Activated CD4-positive, alpha-beta T cell treated with anti-CD3 and anti-CD28 coated beads, Interleukin-2, amount 10 ng/mL, durations not matched to agents 24 days and 14 days (primary cell): ENCODE measurements at regions not wholly inside any gene's neighbourhood (a gene's known extent, or its start where the extent isn't known, plus 50 kb on each side); places are given as distances from the start of the nearest gene placed in this dataset.

Experiments
- DNase-seq: peaks from one replicate; pipeline ENCODE4 v3.0.0; 2022
- H3K27ac Mint-ChIP-seq: one replicate; pipeline ENCODE4 v1.8.0; 2022; ENCODE audit warnings: mild to moderate bottlenecking, mixed read lengths
- H3K27me3 Mint-ChIP-seq: one replicate; pipeline ENCODE4 v1.8.0; 2022; ENCODE audit warnings: mixed read lengths
- H3K36me3 Mint-ChIP-seq: one replicate; pipeline ENCODE4 v1.8.0; 2022; ENCODE audit warnings: low read depth, mild to moderate bottlenecking, mixed read lengths
- H3K4me1 Mint-ChIP-seq: one replicate; pipeline ENCODE4 v1.8.0; 2021; ENCODE audit warnings: mixed read lengths
- H3K4me3 Mint-ChIP-seq: one replicate; pipeline ENCODE4 v1.8.0; 2022; ENCODE audit warnings: mild to moderate bottlenecking, moderate library complexity, mixed read lengths
- H3K9me3 Mint-ChIP-seq: one replicate; pipeline ENCODE4 v1.8.0; 2021; ENCODE audit warnings: mixed read lengths
- intact Hi-C: fragments of 100-400 bp; cut with micrococcal nuclease; formaldehyde crosslinking; loops from one replicate; pipeline ENCODE4 v1.15.1; 2023

DNA sequence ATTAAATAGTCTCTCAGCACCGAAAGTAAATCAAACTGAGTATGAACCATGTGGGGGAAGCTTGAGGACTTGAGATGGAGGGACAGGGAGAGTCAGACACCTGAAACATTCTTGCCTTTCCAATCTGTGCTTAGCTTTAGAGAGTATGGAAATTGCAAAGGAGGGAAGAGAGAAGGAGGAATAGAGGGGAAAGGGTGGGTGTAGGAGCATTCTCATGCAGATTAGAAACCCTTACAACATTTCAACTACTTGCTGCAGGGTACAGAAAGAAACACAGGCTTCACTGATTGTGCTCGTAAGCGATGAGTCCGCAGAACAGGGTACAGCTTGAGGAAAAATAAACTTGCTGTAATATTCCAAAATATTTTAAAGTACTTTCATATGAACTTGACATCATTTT is 73.8 kb downstream of the NIBAN1 start:
- Mint-ChIP-seq H3K9me3 (peaks cover 19% of the 10 kb centered on the region), H3K27me3 (peaks cover 4% of the 10 kb centered on the region), H3K4me1 (peaks cover 14% of the 10 kb centered on the region), H3K27ac (no peak overlapping the region), H3K36me3 (peaks cover 36% of the 10 kb centered on the region), H3K4me3 (no peak overlapping the region)
- DNase-seq = no peak
- intact Hi-C loops = no loop called here

DNA sequence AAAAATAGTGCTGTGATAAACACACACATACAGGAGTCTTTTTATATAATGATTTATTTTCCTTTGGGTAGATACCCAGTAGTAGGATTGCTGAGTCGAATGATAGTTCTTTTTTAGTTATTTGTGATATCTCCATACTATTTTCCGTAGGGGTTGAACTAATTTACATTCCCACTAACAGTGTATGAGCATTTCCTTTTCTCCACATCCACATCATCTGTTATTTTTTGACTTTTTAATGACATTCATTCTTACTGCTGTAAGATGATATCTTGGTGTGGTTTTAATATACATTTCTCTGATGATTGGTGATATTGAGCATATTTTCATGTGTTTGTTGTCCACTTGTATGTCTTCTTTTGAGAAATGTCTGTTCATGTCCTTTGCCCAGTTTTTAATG is 78.3 kb downstream of the NIBAN1 start:
- Mint-ChIP-seq H3K9me3 (peaks cover 11% of the 10 kb centered on the region), H3K27me3 (no peaks in the 10 kb centered on the region), H3K4me3 (no peak overlapping the region), H3K27ac (no peak overlapping the region), H3K4me1 (peaks cover 18% of the 10 kb centered on the region), H3K36me3 (peaks cover 41% of the 10 kb centered on the region)
- no peak for DNase-seq
- intact Hi-C loops = no loop called here

DNA sequence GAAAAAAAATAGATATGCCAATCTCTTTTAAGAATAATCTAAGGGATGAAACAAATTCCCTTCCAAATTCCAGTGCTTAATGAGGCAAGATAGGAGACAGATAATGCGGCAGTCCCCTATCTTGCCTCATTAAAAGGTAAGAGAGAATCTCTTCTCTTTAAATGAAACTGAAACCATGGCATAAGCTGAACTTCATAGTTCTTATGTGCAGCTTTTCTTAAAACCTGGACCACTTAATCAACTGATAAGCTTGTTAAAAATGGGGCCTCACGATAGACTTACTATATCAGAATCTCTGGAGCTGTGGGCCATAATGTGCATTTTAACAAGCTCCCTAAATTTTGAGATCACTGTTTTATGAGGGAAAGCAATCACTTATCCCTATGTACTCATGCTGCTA is 79.2 kb downstream of the NIBAN1 start:
- intact Hi-C loops = no loop called here
- Mint-ChIP-seq H3K4me1 (peaks cover 22% of the 10 kb centered on the region), H3K9me3 (peaks cover 11% of the 10 kb centered on the region), H3K27me3 (no peaks in the 10 kb centered on the region), H3K27ac (no peak overlapping the region), H3K36me3 (peaks cover 41% of the 10 kb centered on the region), H3K4me3 (no peak overlapping the region)
- DNase-seq = no peak

DNA sequence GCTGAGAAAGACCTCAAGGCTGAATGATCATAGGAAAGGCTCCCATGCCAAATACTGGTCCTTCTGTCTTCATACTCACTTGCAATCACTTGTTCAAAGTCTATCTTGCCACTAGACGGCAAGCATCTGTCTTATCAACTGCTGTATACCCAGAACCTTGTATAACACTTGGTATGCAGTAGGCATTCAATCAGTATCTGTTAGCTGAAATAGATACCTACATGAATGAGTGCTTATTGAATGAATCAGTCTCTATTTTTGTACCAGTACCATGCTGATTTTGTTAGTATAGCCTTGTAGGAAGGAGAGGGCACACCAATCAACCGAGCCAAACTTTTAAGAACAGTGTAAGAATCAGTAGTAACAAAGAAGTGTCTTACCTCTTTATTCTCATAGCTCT is 80.6 kb downstream of the NIBAN1 start:
- Mint-ChIP-seq H3K4me1 (peaks cover 29% of the 10 kb centered on the region), H3K36me3 (peaks cover 38% of the 10 kb centered on the region)

DNA sequence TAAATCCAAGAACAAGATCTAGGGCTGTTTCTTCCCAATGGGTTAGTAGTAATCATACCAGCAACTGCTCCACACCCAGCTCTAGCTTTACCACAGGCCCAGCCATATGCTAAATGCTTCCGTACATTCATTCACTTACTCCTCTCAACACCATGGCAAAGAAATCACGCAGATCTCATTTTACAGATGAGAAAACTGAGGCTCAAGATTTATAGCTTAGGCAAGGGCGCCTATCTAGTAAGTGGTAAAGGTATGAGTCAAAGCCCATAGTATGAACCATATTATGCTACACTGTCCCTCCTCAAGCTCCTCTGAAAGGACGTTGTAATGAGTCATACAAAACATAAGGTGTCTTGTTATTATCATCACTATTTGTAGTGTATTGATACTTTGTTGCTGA is 82.2 kb downstream of the NIBAN1 start:
- Mint-ChIP-seq H3K4me1 (peaks cover 29% of the 10 kb centered on the region), H3K27ac (peak overlapping the region; percentile 61), H3K36me3 (peaks cover 31% of the 10 kb centered on the region), H3K9me3 (peaks cover 3% of the 10 kb centered on the region), H3K4me3 (no peak overlapping the region), H3K27me3 (no peaks in the 10 kb centered on the region)
- intact Hi-C loops = loop anchor here (5.0 kb wide), 4 partner anchors 85 to 425 kb away; partner anchors contain the start of genes IVNS1ABP and RNF2
- peak; percentile 58 for DNase-seq

More for the DNA sequence above, 80.6 kb downstream of the NIBAN1 start:
- intact Hi-C loops = loop anchor here (5.0 kb wide), 4 partner anchors 86 to 424 kb away; partner anchors contain the start of genes IVNS1ABP and RNF2
- Mint-ChIP-seq H3K9me3 (peaks cover 11% of the 10 kb centered on the region), H3K27me3 (no peaks in the 10 kb centered on the region), H3K27ac (no peak overlapping the region), H3K4me3 (no peak overlapping the region)
- DNase-seq = no peak

DNA sequence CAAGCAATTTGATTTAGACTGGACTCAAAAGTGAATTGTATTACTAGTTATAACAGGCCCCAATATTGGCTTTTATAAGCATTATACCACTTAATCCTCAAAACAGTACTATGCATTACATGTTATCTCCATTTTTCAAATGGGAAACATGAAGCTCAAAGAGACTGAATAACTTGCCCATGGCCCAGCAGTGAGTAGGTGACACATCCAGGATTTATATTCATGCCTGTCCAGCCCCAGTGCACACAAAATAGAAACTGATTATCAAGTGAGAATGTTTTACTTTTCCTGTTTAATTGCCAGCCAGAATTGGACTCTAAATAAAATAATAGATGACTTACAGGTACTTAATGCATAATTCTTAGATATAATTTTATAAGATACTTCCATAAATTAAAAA is 82.9 kb downstream of the NIBAN1 start:
- no peaks in the 10 kb centered on the region for H3K27me3 Mint-ChIP-seq
- H3K36me3 Mint-ChIP-seq = peaks cover 24% of the 10 kb centered on the region
- H3K4me3 Mint-ChIP-seq = peak overlapping the region; percentile 10
- intact Hi-C loops = loop anchor here (5.0 kb wide), 4 partner anchors 84 to 426 kb away; partner anchors contain the start of genes IVNS1ABP and RNF2
- DNase-seq = no peak
- H3K4me1 Mint-ChIP-seq = peaks cover 29% of the 10 kb centered on the region
- H3K9me3 Mint-ChIP-seq = no peaks in the 10 kb centered on the region
- H3K27ac Mint-ChIP-seq = peak overlapping the region; percentile 94

DNA sequence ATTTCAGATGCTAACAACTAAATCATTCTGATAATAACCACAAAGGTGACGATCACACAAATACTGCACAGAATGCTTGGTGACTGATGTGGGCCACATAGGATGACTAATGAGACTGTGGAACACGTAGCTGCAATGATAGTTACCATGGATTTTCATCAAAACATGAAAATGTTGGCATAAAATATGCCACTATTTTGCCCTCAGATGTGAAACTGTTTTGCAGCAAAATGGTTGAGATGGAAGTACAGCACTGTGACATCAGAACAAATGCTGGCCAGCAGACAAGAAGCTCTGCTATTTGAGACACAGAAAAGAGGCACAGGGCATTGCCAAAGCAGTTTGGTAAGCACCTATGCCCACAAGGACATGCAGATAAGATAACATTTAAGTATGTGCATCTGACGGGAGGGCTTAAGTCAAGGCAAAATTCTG is 83.8 kb downstream of the NIBAN1 start:
- intact Hi-C loops = loop anchor here (1.0 to 5.0 kb wide), 8 partner anchors 8 to 427 kb away; partner anchors contain the start of genes IVNS1ABP and RNF2

DNA sequence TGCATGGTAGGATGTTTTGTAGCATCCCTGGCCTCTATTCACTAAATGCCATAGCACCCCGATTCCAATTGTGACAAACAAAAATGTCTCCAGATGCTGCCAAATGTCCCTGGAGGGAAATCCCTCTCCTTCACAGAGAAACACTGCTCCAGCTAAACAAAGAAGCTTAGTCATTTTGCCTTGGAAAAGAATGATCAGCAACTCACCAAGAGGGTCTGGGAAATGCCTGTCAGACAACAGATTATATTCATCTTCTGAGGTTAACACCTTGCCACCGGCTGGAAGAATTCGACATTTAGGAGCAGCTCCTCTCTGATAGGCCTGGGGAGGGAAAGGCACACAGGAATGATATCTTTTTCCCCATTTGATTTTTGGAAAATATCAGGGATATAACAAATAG is 84.4 kb downstream of the NIBAN1 start:
- H3K4me3 Mint-ChIP-seq = peak overlapping the region; percentile 22
- H3K27ac Mint-ChIP-seq = peak overlapping the region; percentile 72
- no peaks in the 10 kb centered on the region for H3K9me3 Mint-ChIP-seq
- no peaks in the 10 kb centered on the region for H3K27me3 Mint-ChIP-seq
- DNase-seq = no peak
- peaks cover 27% of the 10 kb centered on the region for H3K4me1 Mint-ChIP-seq
- peaks cover 24% of the 10 kb centered on the region for H3K36me3 Mint-ChIP-seq
- intact Hi-C loops = loop anchor here (1.0 to 5.0 kb wide), 8 partner anchors 8 to 427 kb away; partner anchors contain the start of genes IVNS1ABP and RNF2

More for the DNA sequence above, 83.8 kb downstream of the NIBAN1 start:
- Mint-ChIP-seq H3K4me1 (peaks cover 27% of the 10 kb centered on the region), H3K36me3 (peaks cover 22% of the 10 kb centered on the region), H3K9me3 (no peaks in the 10 kb centered on the region), H3K27me3 (no peaks in the 10 kb centered on the region), H3K27ac (peak overlapping the region; percentile 94), H3K4me3 (peak overlapping the region; percentile 10)
- DNase-seq = peak; percentile 68

DNA sequence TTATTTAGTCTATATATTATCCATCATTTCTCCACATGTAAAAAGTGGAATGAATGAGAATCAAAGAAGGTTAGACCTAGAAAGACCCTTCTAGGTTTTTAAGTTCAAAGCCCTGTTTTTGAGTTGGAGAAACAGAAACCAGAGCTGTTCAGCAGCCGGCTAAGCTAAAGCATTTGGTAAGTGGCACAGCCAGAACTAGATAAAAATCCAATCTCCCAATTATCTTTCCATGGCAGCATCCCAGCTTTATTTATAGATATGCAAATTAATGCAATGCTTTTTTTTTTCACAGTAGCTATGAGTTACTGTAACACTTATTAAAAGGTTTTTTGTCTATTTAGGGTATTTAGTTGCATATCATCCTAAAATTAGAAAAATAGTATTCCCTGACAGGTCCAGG is 85.1 kb downstream of the NIBAN1 start:
- no peak overlapping the region for H3K27ac Mint-ChIP-seq
- H3K4me1 Mint-ChIP-seq = peaks cover 27% of the 10 kb centered on the region
- peaks cover 25% of the 10 kb centered on the region for H3K36me3 Mint-ChIP-seq

DNA sequence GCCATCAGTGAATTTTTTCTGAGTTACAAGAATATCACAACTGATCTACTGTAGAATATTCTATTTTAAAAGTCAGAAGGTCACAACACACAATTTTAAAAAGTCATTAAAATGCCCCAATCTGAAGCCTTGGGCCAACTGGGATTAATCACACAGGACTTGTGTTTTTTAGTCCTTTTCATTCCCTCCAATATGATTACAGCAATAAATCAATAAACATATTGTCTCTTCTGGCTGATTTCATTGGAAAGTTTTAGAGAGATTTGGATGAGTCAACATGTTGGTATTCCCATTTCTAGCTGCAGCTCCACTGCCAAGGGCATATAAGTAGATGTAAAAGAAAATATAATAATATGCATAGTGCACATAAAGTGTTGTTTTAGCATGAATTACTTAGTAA is 85.8 kb downstream of the NIBAN1 start:
- Mint-ChIP-seq H3K27ac (no peak overlapping the region), H3K27me3 (no peaks in the 10 kb centered on the region), H3K4me3 (no peak overlapping the region), H3K9me3 (no peaks in the 10 kb centered on the region), H3K36me3 (peaks cover 25% of the 10 kb centered on the region), H3K4me1 (peaks cover 30% of the 10 kb centered on the region)
- intact Hi-C loops = no loop called here
- no peak for DNase-seq

More for the DNA sequence above, 85.1 kb downstream of the NIBAN1 start:
- Mint-ChIP-seq H3K4me3 (no peak overlapping the region), H3K27me3 (no peaks in the 10 kb centered on the region), H3K9me3 (no peaks in the 10 kb centered on the region)
- no peak for DNase-seq
- intact Hi-C loops = no loop called here

DNA sequence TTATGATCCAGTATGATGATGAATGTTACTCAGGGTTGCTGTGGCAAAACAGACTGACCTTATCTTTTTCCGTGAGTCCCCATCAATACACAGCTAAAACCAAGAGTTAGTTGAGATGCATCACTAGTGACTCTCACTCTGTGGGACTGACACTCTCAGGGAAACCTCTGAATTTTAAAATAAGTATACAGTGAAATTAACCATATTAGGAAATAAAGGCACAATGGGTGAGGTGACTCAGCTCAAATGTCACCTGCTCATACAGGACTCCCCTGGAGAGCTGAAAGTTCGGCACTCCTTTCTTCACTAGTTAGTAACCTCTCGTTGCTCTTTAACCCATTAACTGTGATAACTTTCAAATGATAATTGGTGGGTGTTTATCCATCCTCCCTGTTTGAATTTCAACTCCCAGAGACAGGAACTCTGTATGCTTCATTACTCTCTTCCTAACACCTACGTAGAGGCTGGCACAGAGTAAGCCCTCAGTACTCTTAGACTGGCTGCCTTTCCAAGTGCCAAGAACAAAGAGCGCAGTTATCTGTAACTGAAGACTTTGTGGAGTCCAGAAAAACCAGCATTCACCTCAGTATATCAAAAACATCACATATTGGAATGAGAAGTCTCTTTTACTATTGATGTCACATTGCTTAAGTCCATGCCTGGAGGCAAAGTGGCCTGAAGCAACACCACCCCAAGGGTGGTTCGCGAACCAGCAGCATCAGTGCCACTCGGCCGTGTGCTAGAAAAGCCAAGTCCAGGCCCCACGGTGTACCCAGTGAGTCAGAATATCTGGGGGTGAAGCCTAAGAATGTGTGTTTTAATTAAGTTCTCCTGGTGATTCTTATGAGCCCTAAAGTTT is 91.1 kb downstream of the NIBAN1 start:
- no peaks in the 10 kb centered on the region for H3K9me3 Mint-ChIP-seq

DNA sequence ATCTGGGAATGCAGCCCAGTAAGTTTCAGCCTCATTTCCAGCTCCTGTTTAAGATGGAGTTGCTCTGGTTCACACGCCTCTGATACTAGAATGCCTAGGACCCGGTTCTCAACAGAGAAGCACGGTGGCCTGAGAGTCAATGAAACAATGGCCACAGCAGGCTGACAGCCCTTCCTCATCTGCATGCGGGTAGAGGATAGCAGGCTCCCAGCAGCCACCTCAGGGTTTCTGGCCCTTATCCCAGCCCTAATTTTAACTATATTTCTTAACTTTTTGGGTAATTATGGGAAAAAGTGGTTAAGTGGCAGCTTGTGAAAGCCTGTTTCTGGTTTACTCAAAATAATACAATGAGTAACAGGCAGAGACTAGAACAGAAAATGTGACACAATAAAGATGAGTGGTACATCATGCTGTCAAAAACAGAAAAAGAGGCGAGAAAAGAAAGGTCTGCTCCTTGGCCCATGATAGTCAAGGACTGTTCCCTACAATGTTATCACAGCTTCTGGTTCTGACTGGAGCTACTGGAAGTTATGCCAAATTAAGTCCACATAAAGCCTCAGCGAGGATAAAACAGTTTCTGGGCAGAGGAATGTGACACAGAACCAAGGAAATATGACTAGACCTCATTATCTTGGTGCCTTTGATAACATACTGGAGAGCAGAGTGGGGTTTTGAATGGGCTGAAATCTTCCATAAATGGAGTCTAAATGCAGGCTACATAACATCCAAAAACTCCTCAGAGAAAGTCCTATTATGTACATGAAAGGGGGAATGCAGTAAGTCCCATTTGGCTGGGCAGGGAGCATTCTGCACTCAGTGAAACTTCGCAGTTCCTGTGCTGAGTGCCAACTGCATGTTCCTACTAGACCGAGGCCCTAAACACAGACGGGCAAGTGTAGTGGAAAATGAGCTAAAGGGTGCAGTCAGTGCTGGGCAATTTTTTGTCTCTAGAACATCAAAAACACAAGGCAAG is 92.1 kb downstream of the NIBAN1 start:
- Mint-ChIP-seq H3K4me1 (peaks cover 22% of the 10 kb centered on the region), H3K4me3 (peak overlapping the region; percentile 32), H3K27ac (peak overlapping the region; percentile 90), H3K9me3 (no peaks in the 10 kb centered on the region), H3K27me3 (no peaks in the 10 kb centered on the region), H3K36me3 (peaks cover 28% of the 10 kb centered on the region)
- DNase-seq = no peak
- intact Hi-C loops = loop anchor here (1.0 to 2.0 kb wide), 4 partner anchors 8 to 127 kb away; partner anchors contain the start of gene EDEM3

More for the DNA sequence above, 91.1 kb downstream of the NIBAN1 start:
- no peak overlapping the region for H3K4me3 Mint-ChIP-seq
- peaks cover 22% of the 10 kb centered on the region for H3K4me1 Mint-ChIP-seq
- intact Hi-C loops = loop anchor here (1.0 to 2.0 kb wide), 4 partner anchors 7 to 128 kb away; partner anchors contain the start of gene EDEM3
- no peaks in the 10 kb centered on the region for H3K27me3 Mint-ChIP-seq
- peak overlapping the region; percentile 90 for H3K27ac Mint-ChIP-seq
- no peak for DNase-seq
- peaks cover 28% of the 10 kb centered on the region for H3K36me3 Mint-ChIP-seq

DNA sequence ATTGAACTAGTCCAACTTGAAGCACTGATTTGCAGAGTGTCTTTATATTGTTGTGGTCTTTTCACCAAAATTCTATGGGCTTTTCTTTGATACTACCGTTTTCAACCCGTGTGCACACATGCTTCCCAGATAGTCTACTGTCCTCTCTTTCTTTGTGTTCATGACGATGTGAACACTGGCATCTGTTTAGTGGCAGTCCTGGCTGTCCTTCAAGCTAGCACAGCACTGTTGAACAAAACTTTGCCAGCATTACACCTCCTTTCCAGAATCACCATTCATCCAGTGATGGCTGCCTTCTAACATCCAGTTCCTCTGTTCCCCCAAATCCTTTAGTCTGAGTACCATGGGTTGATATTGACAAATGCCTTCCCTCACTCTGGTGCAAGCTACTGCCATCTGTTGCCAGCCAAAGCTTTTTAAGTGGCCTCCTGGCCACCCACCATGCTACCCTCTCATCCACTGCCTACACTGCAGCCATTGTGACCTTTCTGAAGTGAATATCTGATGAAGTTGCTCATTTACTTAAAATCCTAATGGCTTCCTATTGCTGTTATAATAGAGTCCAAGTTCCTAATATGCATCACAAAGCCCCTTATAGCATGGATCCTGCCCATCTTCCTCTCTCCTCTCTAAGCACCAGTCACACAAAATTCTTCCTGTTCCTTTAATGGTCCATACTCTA is 94.3 kb downstream of the NIBAN1 start:
- Mint-ChIP-seq H3K4me1 (peaks cover 22% of the 10 kb centered on the region), H3K27me3 (peaks cover 2% of the 10 kb centered on the region), H3K27ac (no peak overlapping the region), H3K36me3 (peaks cover 29% of the 10 kb centered on the region), H3K4me3 (no peak overlapping the region), H3K9me3 (no peaks in the 10 kb centered on the region)
- intact Hi-C loops = no loop called here
- DNase-seq = no peak
